Natural killer cell (primary cell): ENCODE measurements at regions not wholly inside any gene's neighbourhood (a gene's known extent, or its start where the extent isn't known, plus 50 kb on each side); places are given as distances from the start of the nearest gene placed in this dataset.
"Not testable (repeated sequence)": the region's sequence is repeated elsewhere in the genome, so short reads cannot be mapped to it uniquely, and the experiment has no call there.

ENCODE experiments used
- ATAC-seq, 3 donors: fragments of 150-1000 bp in 2 of 3; fragments of 200-7000 bp in 1 of 3; cut with Tn5 transposase; 1 replicate in 1 of 3; 2 replicates in 2 of 3; pipeline ENCODE4 v1.10.0; 2021; ENCODE audit warnings: mild to moderate bottlenecking in 2 of 3, moderate library complexity in 2 of 3
- DNase-seq, 2 donors: peaks; one replicate each; pipeline versions ENCODE4 v3.0.0 to v3.0.0-alpha.2; 2013 to 2021; ENCODE audit warnings: mixed read lengths in 1 of 2
- H3K27ac ChIP-seq: one replicate; pipeline ENCODE4 v1.5.1; 2013; ENCODE audit warnings: mild to moderate bottlenecking, low read length
- H3K27me3 ChIP-seq: one replicate; pipeline ENCODE4 v1.6.1; 2013; ENCODE audit warnings: low read length; ENCODE audit not compliant: control insufficient read depth, insufficient read depth
- H3K36me3 ChIP-seq: one replicate; pipeline ENCODE4 v1.6.1; 2013; ENCODE audit warnings: low read length; ENCODE audit not compliant: control insufficient read depth, insufficient read depth
- H3K4me1 ChIP-seq: one replicate; pipeline ENCODE4 v1.6.1; 2013; ENCODE audit warnings: low read length; ENCODE audit not compliant: control insufficient read depth, insufficient read depth
- H3K4me3 ChIP-seq: one replicate; pipeline ENCODE4 v1.5.1; 2013; ENCODE audit warnings: low read length
- H3K9me3 ChIP-seq: one replicate; pipeline ENCODE4 v1.6.1; 2013; ENCODE audit warnings: low read length; ENCODE audit not compliant: control insufficient read depth, insufficient read depth
- H3K27ac Mint-ChIP-seq, 2 donors: one replicate each; pipeline ENCODE4 v1.8.0; 2022; ENCODE audit warnings: mild to moderate bottlenecking in 2 of 2, mixed read lengths in 2 of 2, moderate library complexity in 1 of 2
- H3K27me3 Mint-ChIP-seq, 2 donors: one replicate each; pipeline ENCODE4 v1.8.0; 2022; ENCODE audit warnings: low read depth in 2 of 2, mixed read lengths in 2 of 2
- H3K36me3 Mint-ChIP-seq: one replicate; pipeline ENCODE4 v1.8.0; 2022; ENCODE audit warnings: mixed read lengths
- H3K4me1 Mint-ChIP-seq, 2 donors: one replicate each; pipeline ENCODE4 v1.8.0; 2022; ENCODE audit warnings: mixed read lengths in 2 of 2
- H3K4me3 Mint-ChIP-seq: one replicate; pipeline ENCODE4 v1.8.0; 2022; ENCODE audit warnings: mild to moderate bottlenecking, moderate library complexity, mixed read lengths
- H3K9me3 Mint-ChIP-seq, 2 donors: one replicate each; pipeline ENCODE4 v1.8.0; 2022; ENCODE audit warnings: mixed read lengths in 2 of 2
- WGBS: methylation state at CpG from one replicate; pipeline ENCODE4 v1.1.7; 2013; ENCODE audit warnings: missing lambda C conversion rate; ENCODE audit not compliant: insufficient coverage; 5-methylcytosine and 5-hydroxymethylcytosine counted together
- intact Hi-C: fragments of 100-400 bp; cut with micrococcal nuclease; formaldehyde crosslinking; loops from one replicate; pipeline ENCODE4 v1.14.2; 2022

GRCh38 chr17:20654114-20654513 lies 74.6 kb downstream of the CDRT15L2 start:
- H3K36me3 Mint-ChIP-seq, H3K36me3 ChIP-seq, H3K9me3 Mint-ChIP-seq, H3K4me3 Mint-ChIP-seq, H3K27ac Mint-ChIP-seq, DNase-seq, H3K27me3 ChIP-seq, H3K9me3 ChIP-seq, H3K27me3 Mint-ChIP-seq, intact Hi-C loops, H3K27ac ChIP-seq, H3K4me3 ChIP-seq, ATAC-seq: not testable (repeated sequence)
- H3K4me1 ChIP-seq, result peaks cover 13% of the 10 kb centered on the region
- peaks cover 24 to 30% of the 10 kb centered on the region in 2 donors for H3K4me1 Mint-ChIP-seq
- 93% methylated on average over 3 of the region's 4 CpGs for WGBS

DNA sequence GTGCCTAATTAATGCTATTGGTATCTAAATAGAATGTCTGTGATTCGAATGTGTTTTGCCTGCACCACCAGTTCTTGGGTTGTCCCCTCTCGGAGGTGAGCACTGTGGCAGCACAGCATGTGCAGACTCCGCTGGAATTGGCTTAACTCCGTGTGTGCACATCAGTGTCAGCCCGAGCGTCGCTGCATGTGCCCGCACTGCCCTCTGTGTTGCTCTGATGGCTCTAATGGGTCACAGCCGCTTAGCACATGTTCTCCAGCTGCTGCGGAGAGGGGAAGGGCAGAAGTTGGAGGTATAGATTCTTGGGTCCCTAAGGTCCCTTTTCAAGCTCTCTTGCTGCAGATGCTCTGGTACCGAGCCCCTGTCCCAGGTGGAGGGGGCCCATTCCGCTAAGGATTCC lies 75.1 kb downstream of the CDRT15L2 start:
- DNase-seq, H3K27ac Mint-ChIP-seq, H3K27me3 ChIP-seq, H3K9me3 Mint-ChIP-seq, H3K9me3 ChIP-seq, H3K36me3 ChIP-seq, H3K4me3 Mint-ChIP-seq, ATAC-seq, H3K4me3 ChIP-seq, H3K27ac ChIP-seq, H3K27me3 Mint-ChIP-seq, H3K36me3 Mint-ChIP-seq, intact Hi-C loops: not testable (repeated sequence)
- H3K4me1 ChIP-seq, result peaks cover 13% of the 10 kb centered on the region
- H3K4me1 Mint-ChIP-seq, result peaks cover 24 to 25% of the 10 kb centered on the region in 2 donors
- 95% methylated on average over 5 of the region's 12 CpGs for WGBS

DNA sequence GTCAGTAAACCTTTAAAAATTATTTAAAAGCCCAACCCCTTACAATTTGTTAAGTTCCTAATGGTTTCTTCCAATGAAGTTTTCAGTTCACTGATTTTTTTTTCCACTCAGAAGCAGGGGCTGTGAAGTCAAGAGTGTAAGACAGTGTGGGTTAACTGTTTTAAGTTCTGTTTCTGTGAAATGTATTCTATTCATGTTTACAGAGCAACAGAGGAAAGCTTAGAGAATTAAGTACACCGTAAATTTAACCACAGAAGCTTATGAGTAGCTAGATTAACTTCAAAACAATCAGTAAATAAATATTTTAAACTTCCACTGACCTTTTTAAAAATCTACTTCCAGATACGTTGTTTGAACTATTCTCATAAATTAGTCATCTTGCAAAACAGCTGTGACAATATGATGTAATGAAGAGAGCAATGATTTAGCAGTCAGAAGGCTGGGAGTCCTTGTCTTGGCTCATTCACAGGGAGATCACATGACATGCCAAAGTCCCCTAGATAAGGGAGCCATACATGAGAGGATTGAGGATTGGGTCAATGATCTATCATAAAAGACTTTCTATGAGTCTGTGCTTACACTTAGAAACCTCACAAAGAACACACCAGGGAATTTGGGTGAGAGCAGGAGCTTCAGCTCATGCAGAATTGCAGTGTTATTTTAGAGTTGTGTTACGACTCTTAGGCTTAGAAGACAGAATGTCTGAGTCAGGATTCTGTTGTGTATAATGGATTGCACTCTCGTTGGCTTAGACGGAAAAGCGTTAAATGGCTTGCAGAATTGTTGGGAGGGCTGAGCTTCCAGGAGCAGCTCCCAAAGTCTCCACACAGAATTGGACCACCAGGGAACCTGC lies 85.8 kb downstream of the CDRT15L2 start:
- H3K9me3 ChIP-seq, H3K4me1 ChIP-seq, H3K9me3 Mint-ChIP-seq, H3K27me3 Mint-ChIP-seq, H3K4me1 Mint-ChIP-seq, H3K4me3 ChIP-seq, H3K27ac ChIP-seq, H3K36me3 ChIP-seq, ATAC-seq, DNase-seq, H3K27ac Mint-ChIP-seq, intact Hi-C loops, H3K27me3 ChIP-seq, H3K36me3 Mint-ChIP-seq, H3K4me3 Mint-ChIP-seq: not testable (repeated sequence)
- no CpG with 5 or more reads among the region's 6 CpGs for WGBS

GRCh38 chr17:20666689-20667088 lies 87.2 kb downstream of the CDRT15L2 start:
- H3K27ac ChIP-seq, H3K9me3 ChIP-seq, H3K4me1 Mint-ChIP-seq, H3K27ac Mint-ChIP-seq, H3K27me3 ChIP-seq, H3K36me3 ChIP-seq, H3K4me3 ChIP-seq, intact Hi-C loops, H3K27me3 Mint-ChIP-seq, H3K4me3 Mint-ChIP-seq, H3K36me3 Mint-ChIP-seq, H3K4me1 ChIP-seq, H3K9me3 Mint-ChIP-seq: not testable (repeated sequence)
- DNase-seq, result peak in 1 of 2 donors; percentile 11
- ATAC-seq, result peak in 2 of 3 donors; percentile 60 to 63
- WGBS, result 87% methylated on average over 5 of the region's 6 CpGs

DNA sequence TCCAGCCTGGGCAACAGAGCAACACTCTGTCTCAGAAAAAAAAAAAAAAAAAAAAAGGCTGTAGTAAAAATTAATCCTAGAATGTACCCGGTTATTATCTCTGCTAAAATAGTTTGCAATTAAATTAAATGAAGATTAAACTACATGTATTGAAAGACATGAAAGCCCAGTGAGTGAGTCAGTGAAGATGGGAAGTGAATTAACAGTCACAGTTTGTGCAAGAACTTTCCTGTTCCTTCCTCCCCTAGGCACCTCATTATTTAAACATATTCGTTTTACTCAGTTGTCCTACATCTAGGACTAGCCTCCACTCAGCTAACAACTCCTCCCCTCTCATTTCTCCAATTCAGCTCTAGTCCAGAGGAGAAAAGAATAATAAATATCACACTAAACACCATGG lies 88.2 kb downstream of the CDRT15L2 start:
- H3K4me3 Mint-ChIP-seq, H3K9me3 ChIP-seq, H3K27ac ChIP-seq, H3K9me3 Mint-ChIP-seq, DNase-seq, H3K27me3 ChIP-seq, H3K4me1 ChIP-seq, intact Hi-C loops, ATAC-seq, H3K27me3 Mint-ChIP-seq, H3K36me3 ChIP-seq, H3K27ac Mint-ChIP-seq, H3K36me3 Mint-ChIP-seq, H3K4me1 Mint-ChIP-seq, H3K4me3 ChIP-seq: not testable (repeated sequence)
- WGBS, result 64% methylated on average over 1 of the region's 2 CpGs

DNA sequence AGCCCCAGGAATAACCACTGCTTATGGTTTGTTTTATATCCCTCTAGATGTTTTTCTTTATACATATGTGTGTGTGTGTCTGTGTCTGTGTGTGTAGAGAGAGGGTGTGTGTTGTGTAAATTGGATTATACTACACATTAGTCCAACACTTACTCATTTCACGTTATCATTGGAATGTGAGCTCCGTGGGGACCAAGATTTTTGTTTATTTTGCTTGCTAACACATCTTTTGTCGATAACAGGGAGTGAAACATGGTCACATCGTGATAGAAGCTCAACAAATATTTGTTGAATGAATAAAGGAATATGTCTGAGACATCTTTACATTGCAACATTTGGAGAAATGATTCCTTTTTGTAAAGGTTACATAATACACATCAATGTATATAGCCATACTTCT lies 88.8 kb downstream of the CDRT15L2 start:
- WGBS, result 86% methylated on average over 4 of the region's 4 CpGs
- H3K4me1 Mint-ChIP-seq, H3K27me3 Mint-ChIP-seq, H3K27ac ChIP-seq, ATAC-seq, H3K27ac Mint-ChIP-seq, intact Hi-C loops, H3K36me3 Mint-ChIP-seq, DNase-seq, H3K4me3 ChIP-seq, H3K4me1 ChIP-seq, H3K9me3 Mint-ChIP-seq, H3K9me3 ChIP-seq, H3K36me3 ChIP-seq, H3K27me3 ChIP-seq, H3K4me3 Mint-ChIP-seq: not testable (repeated sequence)

- H3K27me3 ChIP-seq, ATAC-seq, H3K9me3 ChIP-seq, H3K27ac ChIP-seq, H3K27ac Mint-ChIP-seq, H3K36me3 ChIP-seq, H3K4me3 ChIP-seq, H3K4me3 Mint-ChIP-seq, H3K36me3 Mint-ChIP-seq, H3K4me1 Mint-ChIP-seq, intact Hi-C loops, DNase-seq, H3K4me1 ChIP-seq, H3K9me3 Mint-ChIP-seq, H3K27me3 Mint-ChIP-seq: not testable (repeated sequence)
These were observed 89.3 kb downstream of the CDRT15L2 start for GRCh38 chr17:20668868-20669267.

DNA sequence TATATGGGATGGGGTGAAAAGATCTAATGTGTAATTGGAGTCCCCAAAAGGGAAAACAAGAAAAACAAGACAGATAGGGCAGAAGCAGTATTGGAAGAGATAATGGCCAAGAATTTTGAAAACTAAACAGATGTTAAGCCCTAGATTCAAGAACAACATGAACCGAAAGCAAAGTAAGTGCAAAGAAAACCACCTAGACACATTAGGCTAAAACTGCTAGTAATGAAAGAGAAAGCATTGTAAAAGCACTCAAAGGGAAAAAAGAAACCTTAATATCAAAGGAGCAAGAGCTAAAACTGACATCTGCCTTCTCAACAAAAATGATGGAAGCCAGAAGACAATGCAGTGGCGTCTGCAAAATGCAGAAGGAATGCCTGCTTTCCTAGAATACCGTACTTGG lies 91.0 kb downstream of the CDRT15L2 start:
- H3K9me3 ChIP-seq, H3K4me1 Mint-ChIP-seq, H3K4me3 Mint-ChIP-seq, H3K27ac ChIP-seq, DNase-seq, H3K9me3 Mint-ChIP-seq, intact Hi-C loops, H3K36me3 Mint-ChIP-seq, H3K27me3 ChIP-seq, H3K27me3 Mint-ChIP-seq, H3K36me3 ChIP-seq, H3K4me3 ChIP-seq, H3K4me1 ChIP-seq: not testable (repeated sequence)
- peak in 2 of 3 donors; percentile 54 to 64 for ATAC-seq
- WGBS, result no CpG with 5 or more reads among the region's 3 CpGs
- H3K27ac Mint-ChIP-seq, result peak overlapping the region in 1 of 2 donors; percentile 48
